GOT3 (cell line): ENCODE measurements at regions not wholly inside any gene's neighbourhood (a gene's known extent, or its start where the extent isn't known, plus 50 kb on each side); places are given as distances from the start of the nearest gene placed in this dataset.
"Not testable (repeated sequence)": the region's sequence is repeated elsewhere in the genome, so short reads cannot be mapped to it uniquely, and the experiment has no call there.

Experiments used
- DNase-seq: peaks from one replicate; lab custom pipeline; 2025; ENCODE audit warnings: mixed read lengths; lab: John Stamatoyannopoulos, UW

GRCh38 chr5:62100201-62100600 is 205.8 kb upstream of the KIF2A start:
- no peak for DNase-seq

- DNase-seq: not testable (repeated sequence)
Observed at GRCh38 chr5:62103863-62104262, 202.1 kb upstream of the KIF2A start.

GRCh38 chr5:62111428-62111827 is 194.6 kb upstream of the KIF2A start:
- DNase-seq: no peak

- no peak for DNase-seq
Observed at GRCh38 chr5:62112689-62113228, 193.2 kb upstream of the KIF2A start.

- DNase-seq: no peak
Observed at GRCh38 chr5:62115014-62115413, 191.0 kb upstream of the KIF2A start.

GRCh38 chr5:62124266-62124665 is 181.7 kb upstream of the KIF2A start:
- DNase-seq: no peak

GRCh38 chr5:62126090-62126489 is 179.9 kb upstream of the KIF2A start:
- DNase-seq: no peak

- DNase-seq: no peak
Observed at GRCh38 chr5:62127098-62127736, 178.8 kb upstream of the KIF2A start.

GRCh38 chr5:62130107-62130506 is 175.9 kb upstream of the KIF2A start:
- DNase-seq: no peak

- no peak for DNase-seq
Observed at GRCh38 chr5:62132276-62132675, 173.7 kb upstream of the KIF2A start.

- DNase-seq: no peak
Observed at GRCh38 chr5:62133426-62133825, 172.6 kb upstream of the KIF2A start.

- no peak for DNase-seq
Observed at GRCh38 chr5:62134811-62135210, 171.2 kb upstream of the KIF2A start.

- DNase-seq: no peak
Observed at GRCh38 chr5:62137628-62138027, 168.4 kb upstream of the KIF2A start.

- no peak for DNase-seq
Observed at GRCh38 chr5:62138607-62139006, 167.4 kb upstream of the KIF2A start.

GRCh38 chr5:62139741-62140140 is 166.3 kb upstream of the KIF2A start:
- no peak for DNase-seq

GRCh38 chr5:62142351-62142750 is 163.7 kb upstream of the KIF2A start:
- DNase-seq: no peak

GRCh38 chr5:62143268-62144229 is 162.5 kb upstream of the KIF2A start:
- no peak for DNase-seq

- DNase-seq: no peak
Observed at GRCh38 chr5:62144401-62145022, 161.5 kb upstream of the KIF2A start.

GRCh38 chr5:62149879-62150278 is 156.1 kb upstream of the KIF2A start:
- no peak for DNase-seq

- no peak for DNase-seq
Observed at GRCh38 chr5:62152394-62153087, 153.5 kb upstream of the KIF2A start.

- no peak for DNase-seq
Observed at GRCh38 chr5:62154758-62155157, 151.2 kb upstream of the KIF2A start.

- no peak for DNase-seq
Observed at GRCh38 chr5:62155988-62156387, 150.0 kb upstream of the KIF2A start.
